Fibroblast of lung (primary cell): ENCODE measurements at regions not wholly inside any gene's neighbourhood (a gene's known extent, or its start where the extent isn't known, plus 50 kb on each side); places are given as distances from the start of the nearest gene placed in this dataset.

Experiments used
- DNase-seq, 2 donors: peaks; one replicate each; pipeline versions ENCODE4 v3.0.0 to v3.0.0-alpha.2; 2010; ENCODE audit warnings: low read depth in 2 of 2
- H2AFZ ChIP-seq: 2 replicates; pipeline ENCODE4 v1.5.1; 2012; ENCODE audit warnings: low read length, control low read depth, inconsistent platforms
- H3K27ac ChIP-seq: 2 replicates; pipeline ENCODE4 v1.5.1; 2011; ENCODE audit warnings: low read length, control low read depth; ENCODE audit not compliant: insufficient read depth
- H3K27me3 ChIP-seq: 2 replicates; pipeline ENCODE4 v1.5.1; 2011; ENCODE audit warnings: mild to moderate bottlenecking, low read length; ENCODE audit not compliant: control insufficient read depth, insufficient read depth
- H3K36me3 ChIP-seq: 2 replicates; pipeline ENCODE4 v1.5.1; 2011; ENCODE audit warnings: low read length; ENCODE audit not compliant: control insufficient read depth, insufficient read depth
- H3K4me1 ChIP-seq: 2 replicates; pipeline ENCODE4 v1.5.1; 2011; ENCODE audit warnings: low read length; ENCODE audit not compliant: control insufficient read depth, insufficient read depth; ENCODE audit errors: extremely low read depth
- H3K4me2 ChIP-seq: 2 replicates; pipeline ENCODE4 v1.5.1; 2011; ENCODE audit warnings: low read length, control low read depth; ENCODE audit not compliant: insufficient read depth; ENCODE audit errors: extremely low read depth
- H3K4me3 ChIP-seq, 4 experiments: fragments of 200-600 bp in 1 of 4; sonication (generic) in 1 of 4; replicated peaks in 1 of 4; 2 replicates each; pipeline ENCODE4 v1.5.1; 2011 to 2016; ENCODE audit warnings: low read length in 4 of 4, low read depth in 3 of 4, mild to moderate bottlenecking in 3 of 4, control low read depth in 2 of 4, inconsistent platforms in 1 of 4, mixed read lengths in 1 of 4; ENCODE audit not compliant: insufficient read depth in 1 of 4; ENCODE audit errors: control extremely low read depth in 1 of 4
- H3K79me2 ChIP-seq: 2 replicates; pipeline ENCODE4 v1.5.1; 2012; ENCODE audit warnings: mild to moderate bottlenecking, low read length, inconsistent platforms; ENCODE audit not compliant: control insufficient read depth, insufficient read depth
- H3K9ac ChIP-seq: 2 replicates; pipeline ENCODE4 v1.5.1; 2011; ENCODE audit warnings: mild to moderate bottlenecking, low read length, control low read depth; ENCODE audit not compliant: insufficient read depth
- H3K9me3 ChIP-seq: 2 replicates; pipeline ENCODE4 v1.5.1; 2012; ENCODE audit warnings: low read depth, low read length; ENCODE audit not compliant: control insufficient read depth, insufficient read depth
- H4K20me1 ChIP-seq: 2 replicates; pipeline ENCODE4 v1.5.1; 2011; ENCODE audit warnings: low read length; ENCODE audit not compliant: control insufficient read depth, insufficient read depth; ENCODE audit errors: extremely low read depth
- CTCF ChIP-seq, 2 donors: IDR thresholded peaks in 1 of 2; conservative IDR thresholded peaks in 1 of 2; 1 replicate in 1 of 2; 2 replicates in 1 of 2; pipeline ENCODE4 v1.5.1; 2011 to 2012; ENCODE audit warnings: low read length in 2 of 2, control low read depth in 1 of 2, inconsistent platforms in 1 of 2, low read depth in 1 of 2, mild to moderate bottlenecking in 1 of 2
- EZH2 ChIP-seq: IDR thresholded peaks from 2 replicates; pipeline ENCODE4 v1.5.1; 2012; ENCODE audit warnings: low read length, control low read depth, mild to moderate bottlenecking; ENCODE audit errors: missing control alignments

- TF ChIP-seq CTCF (conservative IDR thresholded peaks at IDR 0.05 in 1 of 2, IDR thresholded peaks at IDR 0.05 in 1 of 2; ENCODE audit: low read depth in 1 of 2, low read length in 2 of 2) (no peak), EZH2 (no peak)
- H3K4me2 ChIP-seq, result no peak overlapping the region
- no peak overlapping the region for H3K27ac ChIP-seq
- no peaks in the 10 kb centered on the region for H4K20me1 ChIP-seq
- no peaks in the 10 kb centered on the region for H3K27me3 ChIP-seq
- H3K9ac ChIP-seq, result no peak overlapping the region
- DNase-seq, result peak in 1 of 2 donors; percentile 55
- H3K9me3 ChIP-seq, result no peaks in the 10 kb centered on the region
- H2AFZ ChIP-seq, result no peak overlapping the region
- no peaks in the 10 kb centered on the region for H3K79me2 ChIP-seq
- no peak overlapping the region for H3K4me3 ChIP-seq
- H3K36me3 ChIP-seq, result no peaks in the 10 kb centered on the region
- H3K4me1 ChIP-seq, result no peaks in the 10 kb centered on the region
Observed at GRCh38 chr6:77136086-77136485, 327.2 kb downstream of the HTR1B start.

- no peaks in the 10 kb centered on the region for H3K9me3 ChIP-seq
- H3K4me3 ChIP-seq, result no peak overlapping the region
- no peaks in the 10 kb centered on the region for H3K27me3 ChIP-seq
- no peak overlapping the region for H2AFZ ChIP-seq
- no peaks in the 10 kb centered on the region for H3K4me1 ChIP-seq
- DNase-seq, result no peak
- no peak overlapping the region for H3K27ac ChIP-seq
- no peaks in the 10 kb centered on the region for H3K79me2 ChIP-seq
- no peak overlapping the region for H3K4me2 ChIP-seq
- no peaks in the 10 kb centered on the region for H3K36me3 ChIP-seq
- H4K20me1 ChIP-seq, result no peaks in the 10 kb centered on the region
- TF ChIP-seq CTCF (conservative IDR thresholded peaks at IDR 0.05 in 1 of 2, IDR thresholded peaks at IDR 0.05 in 1 of 2; ENCODE audit: low read depth in 1 of 2, low read length in 2 of 2) (no peak), EZH2 (no peak)
- H3K9ac ChIP-seq, result no peak overlapping the region
Observed at GRCh38 chr6:77133031-77133430, 330.3 kb downstream of the HTR1B start.

GRCh38 chr6:77131426-77131825 is 331.9 kb downstream of the HTR1B start:
- Histone ChIP-seq H3K79me2 (no peaks in the 10 kb centered on the region), H3K4me2 (no peak overlapping the region), H3K9me3 (no peaks in the 10 kb centered on the region), H2AFZ (no peak overlapping the region), H3K4me1 (no peaks in the 10 kb centered on the region), H3K9ac (no peak overlapping the region), H4K20me1 (no peaks in the 10 kb centered on the region), H3K36me3 (no peaks in the 10 kb centered on the region), H3K4me3 (no peak overlapping the region), H3K27ac (no peak overlapping the region), H3K27me3 (no peaks in the 10 kb centered on the region)
- no peak for DNase-seq
- TF ChIP-seq CTCF (conservative IDR thresholded peaks at IDR 0.05 in 1 of 2, IDR thresholded peaks at IDR 0.05 in 1 of 2; ENCODE audit: low read depth in 1 of 2, low read length in 2 of 2), result no peak
- TF ChIP-seq EZH2, result no peak
